Esophagus muscularis mucosa (tissue), 4 donors: ENCODE measurements at regions not wholly inside any gene's neighbourhood (a gene's known extent, or its start where the extent isn't known, plus 50 kb on each side); places are given as distances from the start of the nearest gene placed in this dataset.

Source experiments
- DNase-seq: peaks from one replicate; pipeline ENCODE4 v3.0.0-alpha.2; 2017; ENCODE audit errors: extremely low spot score
- H3K27ac ChIP-seq, 4 donors: fragments of 200-600 bp; sonication (generic); replicated peaks in 1 of 4; 1 replicate in 3 of 4; 2 replicates in 1 of 4; pipeline ENCODE4 v1.5.1; 2016 to 2019; ENCODE audit warnings: mild to moderate bottlenecking in 1 of 4
- H3K27me3 ChIP-seq, 4 donors: fragments of 200-600 bp; sonication (generic); one replicate each; pipeline versions ENCODE4 v1.5.1 to v1.6.0; 2016 to 2019
- H3K36me3 ChIP-seq, 4 donors: fragments of 200-600 bp; sonication (generic); one replicate each; pipeline ENCODE4 v1.5.1; 2016 to 2019
- H3K4me1 ChIP-seq, 4 donors: fragments of 200-600 bp; sonication (generic); one replicate each; pipeline ENCODE4 v1.5.1; 2016 to 2019
- H3K4me3 ChIP-seq, 4 donors: fragments of 200-600 bp; sonication (generic); 1 replicate in 2 of 4; 2 replicates in 2 of 4; pipeline ENCODE4 v1.5.1; 2016 to 2019; ENCODE audit warnings: mild to moderate bottlenecking in 4 of 4, moderate library complexity in 1 of 4
- H3K9me3 ChIP-seq, 4 donors: fragments of 200-600 bp; sonication (generic); 1 replicate in 3 of 4; 2 replicates in 1 of 4; pipeline ENCODE4 v1.5.1; 2016 to 2019
- EP300 ChIP-seq: sonication (generic); formaldehyde crosslinking; IDR thresholded peaks from one replicate; pipeline ENCODE4 v1.6.1; 2017; ENCODE audit warnings: antibody characterized with exemption
- POLR2A ChIP-seq: fragments of 450-650 bp; IDR thresholded peaks from one replicate; pipeline ENCODE4 v1.6.1; 2017; ENCODE audit warnings: antibody characterized with exemption, moderate library complexity, mild to moderate bottlenecking, low read depth
- POLR2AphosphoS5 ChIP-seq, 2 donors: sonication (generic); formaldehyde crosslinking; IDR thresholded peaks; one replicate each; pipeline ENCODE4 v1.6.1; 2017; ENCODE audit warnings: antibody characterized with exemption in 2 of 2
- WGBS: methylation state at CpG from one replicate; pipeline ENCODE4 v1.1.5; 2018; 5-methylcytosine and 5-hydroxymethylcytosine counted together
- intact Hi-C: fragments of 100-400 bp; cut with DNase I; formaldehyde crosslinking; loops from one replicate; pipeline ENCODE4 v1.15.1; 2023
- TF ChIP-seq, protein P1 (sequence below), 3 experiments: fragments of 200-600 bp in 2 of 3; fragments of 450-650 bp in 1 of 3; sonication (generic) in 2 of 3; IDR thresholded peaks; one replicate each; pipeline ENCODE4 v1.5.1; 2017 to 2019; ENCODE audit warnings: antibody characterized with exemption in 3 of 3, mild to moderate bottlenecking in 2 of 3, moderate library complexity in 1 of 3

DNA sequence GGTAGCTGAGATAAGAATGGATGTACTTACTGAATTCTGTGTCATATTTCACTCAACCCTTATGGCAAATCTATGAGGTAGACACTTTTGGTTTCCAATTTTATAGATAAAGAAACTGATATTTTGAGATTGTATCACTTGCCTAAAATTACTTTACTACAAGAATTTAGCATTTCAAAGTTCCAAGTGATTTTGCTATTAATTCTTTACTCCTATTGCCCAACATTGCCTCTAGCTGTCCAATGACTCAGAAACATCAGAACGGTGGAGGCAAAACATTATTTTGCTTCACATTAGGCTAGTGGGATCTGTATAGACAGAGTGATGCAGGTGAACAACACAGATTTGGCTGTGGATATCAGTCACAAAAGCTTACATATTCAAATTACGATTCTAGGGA lies 747.2 kb upstream of the NEGR1 start:
- no peak overlapping the region for H3K4me3 ChIP-seq
- no peaks in the 10 kb centered on the region for H3K9me3 ChIP-seq
- no peak overlapping the region for H3K27ac ChIP-seq
- intact Hi-C loops, result no loop called here
- H3K4me1 ChIP-seq, result no peaks in the 10 kb centered on the region
- DNase-seq, result no peak
- H3K27me3 ChIP-seq, result no peaks in the 10 kb centered on the region
- TF ChIP-seq, protein P1, sequence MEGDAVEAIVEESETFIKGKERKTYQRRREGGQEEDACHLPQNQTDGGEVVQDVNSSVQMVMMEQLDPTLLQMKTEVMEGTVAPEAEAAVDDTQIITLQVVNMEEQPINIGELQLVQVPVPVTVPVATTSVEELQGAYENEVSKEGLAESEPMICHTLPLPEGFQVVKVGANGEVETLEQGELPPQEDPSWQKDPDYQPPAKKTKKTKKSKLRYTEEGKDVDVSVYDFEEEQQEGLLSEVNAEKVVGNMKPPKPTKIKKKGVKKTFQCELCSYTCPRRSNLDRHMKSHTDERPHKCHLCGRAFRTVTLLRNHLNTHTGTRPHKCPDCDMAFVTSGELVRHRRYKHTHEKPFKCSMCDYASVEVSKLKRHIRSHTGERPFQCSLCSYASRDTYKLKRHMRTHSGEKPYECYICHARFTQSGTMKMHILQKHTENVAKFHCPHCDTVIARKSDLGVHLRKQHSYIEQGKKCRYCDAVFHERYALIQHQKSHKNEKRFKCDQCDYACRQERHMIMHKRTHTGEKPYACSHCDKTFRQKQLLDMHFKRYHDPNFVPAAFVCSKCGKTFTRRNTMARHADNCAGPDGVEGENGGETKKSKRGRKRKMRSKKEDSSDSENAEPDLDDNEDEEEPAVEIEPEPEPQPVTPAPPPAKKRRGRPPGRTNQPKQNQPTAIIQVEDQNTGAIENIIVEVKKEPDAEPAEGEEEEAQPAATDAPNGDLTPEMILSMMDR (IDR thresholded peaks at IDR 0.05), result no peak
- TF ChIP-seq POLR2A (no peak), POLR2AphosphoS5 (IDR thresholded peaks at IDR 0.05) (no peak), EP300 (no peak)
- no peaks in the 10 kb centered on the region for H3K36me3 ChIP-seq
- 68% methylated on average over 2 of the region's 2 CpGs for WGBS

DNA sequence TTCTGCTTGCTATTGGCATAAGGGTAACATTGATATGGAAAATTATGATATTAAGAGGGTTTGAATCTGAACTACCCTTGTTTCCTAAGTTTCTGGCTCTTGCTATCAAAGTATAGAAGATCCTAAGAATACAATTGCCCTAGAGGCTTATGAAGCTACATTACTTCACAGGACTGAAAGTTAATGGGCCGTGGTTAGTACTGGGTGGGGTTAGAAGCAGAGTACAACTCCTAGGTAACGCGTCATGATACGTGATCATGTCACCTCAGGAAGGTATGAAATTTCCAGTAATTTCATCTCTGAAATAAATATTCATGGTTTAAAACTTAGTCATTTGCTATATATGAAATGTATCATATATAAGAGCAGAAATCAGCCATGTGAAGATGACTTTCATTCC lies 743.8 kb upstream of the NEGR1 start:
- no peak for DNase-seq
- no peak overlapping the region for H3K27ac ChIP-seq
- TF ChIP-seq, protein P1 (IDR thresholded peaks at IDR 0.05), result no peak
- TF ChIP-seq EP300 (no peak), POLR2A (no peak), POLR2AphosphoS5 (IDR thresholded peaks at IDR 0.05) (no peak)
- intact Hi-C loops, result no loop called here
- no peaks in the 10 kb centered on the region for H3K9me3 ChIP-seq
- WGBS, result 74% methylated on average over 4 of the region's 4 CpGs
- H3K4me3 ChIP-seq, result no peak overlapping the region
- H3K4me1 ChIP-seq, result no peaks in the 10 kb centered on the region
- H3K27me3 ChIP-seq, result no peaks in the 10 kb centered on the region
- H3K36me3 ChIP-seq, result no peaks in the 10 kb centered on the region

DNA sequence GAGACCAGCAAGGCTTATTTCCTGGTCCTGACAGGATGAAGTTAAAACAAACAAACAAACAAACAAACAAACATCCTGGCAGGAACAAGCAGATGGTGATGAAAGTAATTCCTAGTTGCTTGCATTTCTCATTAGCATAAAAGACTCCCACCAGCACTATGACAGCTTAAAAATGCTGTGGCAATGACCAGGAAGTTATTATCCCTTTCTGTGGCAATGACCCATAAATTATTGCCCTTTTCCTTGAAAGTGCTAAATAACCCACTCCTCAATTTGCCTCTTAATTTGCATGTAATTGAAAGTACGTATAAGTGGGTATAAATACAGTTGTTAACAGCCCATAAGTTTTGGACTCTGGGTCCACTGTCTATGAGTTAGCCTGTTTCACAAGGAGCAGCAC lies 727.6 kb upstream of the NEGR1 start:
- intact Hi-C loops, result no loop called here
- no peak for DNase-seq
- Histone ChIP-seq H3K27me3 (no peaks in the 10 kb centered on the region), H3K36me3 (no peaks in the 10 kb centered on the region), H3K9me3 (no peaks in the 10 kb centered on the region), H3K4me3 (no peak overlapping the region), H3K4me1 (no peaks in the 10 kb centered on the region), H3K27ac (no peak overlapping the region)
- TF ChIP-seq EP300 (no peak), POLR2AphosphoS5 (IDR thresholded peaks at IDR 0.05) (no peak), POLR2A (no peak)
- TF ChIP-seq, protein P1 (IDR thresholded peaks at IDR 0.05), result no peak
- 80% methylated on average over 1 of the region's 1 CpG for WGBS

- Histone ChIP-seq H3K9me3 (no peaks in the 10 kb centered on the region), H3K27ac (no peak overlapping the region), H3K4me1 (no peaks in the 10 kb centered on the region), H3K27me3 (no peaks in the 10 kb centered on the region), H3K4me3 (no peak overlapping the region), H3K36me3 (no peaks in the 10 kb centered on the region)
- 77% methylated on average over 1 of the region's 1 CpG for WGBS
- TF ChIP-seq, protein P1 (IDR thresholded peaks at IDR 0.05), result no peak
- TF ChIP-seq POLR2A, result no peak
- no peak for TF ChIP-seq POLR2AphosphoS5 (IDR thresholded peaks at IDR 0.05)
- TF ChIP-seq EP300, result no peak
- intact Hi-C loops, result no loop called here
- DNase-seq, result no peak
Observed at GRCh38 chr1:73009311-73009710, 727.0 kb upstream of the NEGR1 start.

- WGBS, result 88% methylated on average over 4 of the region's 4 CpGs
- Histone ChIP-seq H3K27me3 (no peaks in the 10 kb centered on the region), H3K9me3 (no peaks in the 10 kb centered on the region), H3K36me3 (no peaks in the 10 kb centered on the region), H3K4me1 (no peaks in the 10 kb centered on the region), H3K4me3 (no peak overlapping the region), H3K27ac (no peak overlapping the region)
- no peak for DNase-seq
- intact Hi-C loops, result no loop called here
- TF ChIP-seq EP300 (no peak), POLR2AphosphoS5 (IDR thresholded peaks at IDR 0.05) (no peak), POLR2A (no peak)
- TF ChIP-seq, protein P1 (IDR thresholded peaks at IDR 0.05), result no peak
Observed at GRCh38 chr1:72997624-72998023, 715.3 kb upstream of the NEGR1 start.
